Loucy (cell line): ENCODE measurements at regions not wholly inside any gene's neighbourhood (a gene's known extent, or its start where the extent isn't known, plus 50 kb on each side); places are given as distances from the start of the nearest gene placed in this dataset.

Source experiments
- EZH2phosphoT487 ChIP-seq: fragments of 200-600 bp; IDR thresholded peaks from 2 replicates; pipeline ENCODE4 v1.6.1; 2018; ENCODE audit warnings: antibody characterized with exemption, mild to moderate bottlenecking, moderate library complexity, borderline replicate concordance
- TF ChIP-seq, protein P1 (sequence below): fragments of 200-600 bp; sonication (generic); conservative IDR thresholded peaks from 2 replicates; pipeline ENCODE4 v1.5.1; 2014; ENCODE audit warnings: mild to moderate bottlenecking, antibody characterized with exemption, low read length

GRCh38 chr13:73607489-73608156 is 526.6 kb downstream of the KLF12 start:
- TF ChIP-seq, protein P1, sequence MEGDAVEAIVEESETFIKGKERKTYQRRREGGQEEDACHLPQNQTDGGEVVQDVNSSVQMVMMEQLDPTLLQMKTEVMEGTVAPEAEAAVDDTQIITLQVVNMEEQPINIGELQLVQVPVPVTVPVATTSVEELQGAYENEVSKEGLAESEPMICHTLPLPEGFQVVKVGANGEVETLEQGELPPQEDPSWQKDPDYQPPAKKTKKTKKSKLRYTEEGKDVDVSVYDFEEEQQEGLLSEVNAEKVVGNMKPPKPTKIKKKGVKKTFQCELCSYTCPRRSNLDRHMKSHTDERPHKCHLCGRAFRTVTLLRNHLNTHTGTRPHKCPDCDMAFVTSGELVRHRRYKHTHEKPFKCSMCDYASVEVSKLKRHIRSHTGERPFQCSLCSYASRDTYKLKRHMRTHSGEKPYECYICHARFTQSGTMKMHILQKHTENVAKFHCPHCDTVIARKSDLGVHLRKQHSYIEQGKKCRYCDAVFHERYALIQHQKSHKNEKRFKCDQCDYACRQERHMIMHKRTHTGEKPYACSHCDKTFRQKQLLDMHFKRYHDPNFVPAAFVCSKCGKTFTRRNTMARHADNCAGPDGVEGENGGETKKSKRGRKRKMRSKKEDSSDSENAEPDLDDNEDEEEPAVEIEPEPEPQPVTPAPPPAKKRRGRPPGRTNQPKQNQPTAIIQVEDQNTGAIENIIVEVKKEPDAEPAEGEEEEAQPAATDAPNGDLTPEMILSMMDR: no peak
- TF ChIP-seq EZH2phosphoT487: no peak
